Lung (tissue), 11 donors: ENCODE measurements at regions not wholly inside any gene's neighbourhood (a gene's known extent, or its start where the extent isn't known, plus 50 kb on each side); places are given as distances from the start of the nearest gene placed in this dataset.

Experiments used
- ATAC-seq: fragments of 200-7000 bp; cut with Tn5 transposase; one replicate; pipeline ENCODE4 v1.9.1; 2020; ENCODE audit warnings: moderate number of reproducible peaks; ENCODE audit not compliant: insufficient read depth, low FRiP score
- DNase-seq, 3 donors: peaks; one replicate each; pipeline ENCODE4 v3.0.0-alpha.2; 2013 to 2017
- H3K27ac ChIP-seq, 2 donors: one replicate each; pipeline ENCODE4 v1.5.1; 2013; ENCODE audit warnings: mild to moderate bottlenecking in 2 of 2, moderate library complexity in 2 of 2, control low read depth in 1 of 2, inconsistent platforms in 1 of 2, low read depth in 1 of 2, low read length in 1 of 2
- H3K27me3 ChIP-seq, 3 donors: one replicate each; pipeline ENCODE4 v1.5.1; 2013; ENCODE audit warnings: low read length in 2 of 3; ENCODE audit not compliant: control insufficient read depth in 3 of 3, insufficient read depth in 3 of 3
- H3K36me3 ChIP-seq, 4 donors: one replicate each; pipeline ENCODE4 v1.5.1; 2013; ENCODE audit warnings: low read length in 4 of 4, mild to moderate bottlenecking in 1 of 4, moderate library complexity in 1 of 4; ENCODE audit not compliant: control insufficient read depth in 4 of 4, insufficient read depth in 4 of 4
- H3K4me1 ChIP-seq, 5 donors: one replicate each; pipeline ENCODE4 v1.5.1; 2013; ENCODE audit warnings: low read length in 5 of 5, mild to moderate bottlenecking in 2 of 5, moderate library complexity in 1 of 5; ENCODE audit not compliant: control insufficient read depth in 5 of 5, insufficient read depth in 5 of 5
- H3K4me3 ChIP-seq: one replicate; pipeline ENCODE4 v1.5.1; 2013; ENCODE audit warnings: mild to moderate bottlenecking, control low read depth, moderate library complexity
- H3K9ac ChIP-seq, 2 donors: one replicate each; pipeline ENCODE4 v1.5.1; 2013; ENCODE audit warnings: low read length in 2 of 2, control low read depth in 1 of 2; ENCODE audit not compliant: insufficient read depth in 1 of 2
- H3K9me3 ChIP-seq, 4 donors: one replicate each; pipeline ENCODE4 v1.5.1; 2013; ENCODE audit warnings: low read length in 3 of 4, mild to moderate bottlenecking in 1 of 4, moderate library complexity in 1 of 4; ENCODE audit not compliant: control insufficient read depth in 4 of 4, insufficient read depth in 3 of 4
- WGBS, 2 donors: extraction: QIAGEN DNeasy Blood & Tissue Kit; methylation state at CpG; one replicate each; pipeline ENCODE4 v1.1.7; 2013; 5-methylcytosine and 5-hydroxymethylcytosine counted together
- TF ChIP-seq, protein P1 (sequence below): IDR thresholded peaks from 2 replicates; pipeline ENCODE4 v1.5.1; 2012; ENCODE audit warnings: mild to moderate bottlenecking; ENCODE audit errors: control extremely low read depth, extremely low read depth
- donor health status: control.
- donor health status: control.
- donor health status: Bipolar disorder and iron deficiency.
- donor health status: healthy.
- donor health status: DM: yes; HTN: yes; CAD: no.

DNA sequence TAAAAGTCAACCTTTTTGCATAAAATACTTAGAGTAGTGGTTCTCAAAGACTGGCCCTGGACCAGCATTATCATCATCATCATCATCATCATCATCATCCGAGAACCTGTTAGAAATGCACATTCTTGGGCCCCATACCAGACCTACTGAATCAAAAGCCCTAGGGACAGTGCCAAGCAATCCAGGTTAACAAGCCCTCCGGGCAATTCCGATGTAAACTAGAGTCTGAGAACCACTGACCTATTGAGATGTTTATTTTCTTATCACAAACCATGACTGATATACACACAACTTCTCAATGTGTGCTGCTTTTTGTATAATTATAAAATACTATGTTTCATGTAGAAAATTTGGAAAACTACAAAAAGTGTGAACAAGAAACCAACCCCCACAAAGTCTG lies 133.4 kb upstream of the GATB start:
- TF ChIP-seq, protein P1, sequence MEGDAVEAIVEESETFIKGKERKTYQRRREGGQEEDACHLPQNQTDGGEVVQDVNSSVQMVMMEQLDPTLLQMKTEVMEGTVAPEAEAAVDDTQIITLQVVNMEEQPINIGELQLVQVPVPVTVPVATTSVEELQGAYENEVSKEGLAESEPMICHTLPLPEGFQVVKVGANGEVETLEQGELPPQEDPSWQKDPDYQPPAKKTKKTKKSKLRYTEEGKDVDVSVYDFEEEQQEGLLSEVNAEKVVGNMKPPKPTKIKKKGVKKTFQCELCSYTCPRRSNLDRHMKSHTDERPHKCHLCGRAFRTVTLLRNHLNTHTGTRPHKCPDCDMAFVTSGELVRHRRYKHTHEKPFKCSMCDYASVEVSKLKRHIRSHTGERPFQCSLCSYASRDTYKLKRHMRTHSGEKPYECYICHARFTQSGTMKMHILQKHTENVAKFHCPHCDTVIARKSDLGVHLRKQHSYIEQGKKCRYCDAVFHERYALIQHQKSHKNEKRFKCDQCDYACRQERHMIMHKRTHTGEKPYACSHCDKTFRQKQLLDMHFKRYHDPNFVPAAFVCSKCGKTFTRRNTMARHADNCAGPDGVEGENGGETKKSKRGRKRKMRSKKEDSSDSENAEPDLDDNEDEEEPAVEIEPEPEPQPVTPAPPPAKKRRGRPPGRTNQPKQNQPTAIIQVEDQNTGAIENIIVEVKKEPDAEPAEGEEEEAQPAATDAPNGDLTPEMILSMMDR = no peak
- H3K4me3 ChIP-seq = no peak overlapping the region
- no peaks in the 10 kb centered on the region for H3K4me1 ChIP-seq
- no peaks in the 10 kb centered on the region for H3K36me3 ChIP-seq
- H3K9ac ChIP-seq = no peak overlapping the region
- no peak for DNase-seq
- no peaks in the 10 kb centered on the region for H3K27me3 ChIP-seq
- ATAC-seq = no peak
- H3K9me3 ChIP-seq = peaks cover 0 to 8% (median 0%) of the 10 kb centered on the region in 4 donors
- WGBS, 2 donors = 89 to 96% methylated on average over 3 of the region's 3 CpGs
- no peak overlapping the region for H3K27ac ChIP-seq

DNA sequence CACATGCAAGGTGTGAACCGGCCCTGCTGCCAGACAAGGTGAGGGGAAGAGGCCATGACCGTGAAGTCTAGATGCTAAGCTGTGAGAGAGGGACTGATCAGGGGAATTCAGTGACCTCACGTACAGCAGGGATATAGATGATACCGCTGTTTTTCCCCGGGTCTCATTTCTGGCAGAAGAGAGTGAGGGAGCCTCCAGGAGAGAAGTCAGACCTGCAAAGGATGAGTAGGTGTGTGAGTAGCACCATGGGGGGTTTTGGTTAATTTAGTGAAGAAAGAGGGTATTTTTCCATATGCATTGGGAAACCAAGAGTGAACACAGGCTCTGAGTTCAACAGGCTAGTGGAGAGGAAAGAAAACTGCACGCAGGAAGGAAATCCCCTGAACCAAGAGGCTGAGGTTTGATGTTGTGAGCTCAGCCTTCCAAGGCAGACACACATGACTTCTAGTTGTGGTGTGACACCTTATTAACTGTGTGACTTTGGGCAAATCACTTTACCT lies 127.6 kb upstream of the GATB start:
- H3K27me3 ChIP-seq = no peaks in the 10 kb centered on the region
- no peak overlapping the region for H3K27ac ChIP-seq
- no peaks in the 10 kb centered on the region for H3K4me1 ChIP-seq
- ATAC-seq (no peak), DNase-seq (no peak)
- H3K4me3 ChIP-seq = no peak overlapping the region
- peaks cover 0 to 1% (median 0%) of the 10 kb centered on the region in 4 donors for H3K9me3 ChIP-seq
- 85 to 94% methylated on average over 6 of the region's 6 CpGs for WGBS, 2 donors
- no peaks in the 10 kb centered on the region for H3K36me3 ChIP-seq
- TF ChIP-seq, protein P1 = no peak
- no peak overlapping the region for H3K9ac ChIP-seq

DNA sequence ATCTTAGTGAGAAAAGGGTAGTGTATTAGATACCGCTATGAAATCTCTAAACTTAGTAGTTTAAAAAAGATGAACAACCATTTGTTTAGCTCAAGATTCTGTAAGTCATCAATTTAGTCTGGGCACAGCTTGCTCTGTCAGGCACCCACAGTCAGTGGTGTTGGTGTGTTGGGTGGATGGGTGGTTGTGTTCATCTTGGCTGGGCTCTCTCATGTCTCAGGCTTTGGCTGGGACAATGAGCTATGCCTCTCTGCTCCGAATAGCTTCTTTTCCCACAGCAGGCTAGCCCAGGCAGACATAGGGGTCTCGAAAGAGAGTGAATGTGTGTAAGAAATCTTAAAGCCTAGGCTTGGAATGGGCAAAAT lies 127.0 kb upstream of the GATB start:
- no peak for DNase-seq
- Histone ChIP-seq H3K4me3 (no peak overlapping the region), H3K27ac (no peak overlapping the region), H3K9me3 (peaks cover 0 to 1% (median 0%) of the 10 kb centered on the region in 4 donors), H3K27me3 (no peaks in the 10 kb centered on the region), H3K9ac (no peak overlapping the region), H3K4me1 (no peaks in the 10 kb centered on the region), H3K36me3 (no peaks in the 10 kb centered on the region)
- 82 to 87% methylated on average over 3 of the region's 3 CpGs for WGBS, 2 donors
- TF ChIP-seq, protein P1 = no peak
- ATAC-seq = no peak
